Activated CD8-positive, alpha-beta T cell treated with anti-CD3 and anti-CD28 coated beads for 36 hours (primary cell): ENCODE measurements at regions not wholly inside any gene's neighbourhood (a gene's known extent, or its start where the extent isn't known, plus 50 kb on each side); places are given as distances from the start of the nearest gene placed in this dataset.

Experiments
- ATAC-seq: fragments of 200-7000 bp; cut with Tn5 transposase; one replicate; pipeline ENCODE4 v1.10.0; 2021; ENCODE audit warnings: mild to moderate bottlenecking, moderate library complexity
- CTCF ChIA-PET: fragments of 350-600 bp; sonication (Branson Sonifier 250); formaldehyde crosslinking; loops from one replicate; lab custom pipeline; 2021; ENCODE audit warnings: antibody characterized with exemption; lab: Charles Lee
- POLR2A ChIA-PET: fragments of 350-600 bp; sonication (Branson Sonifier 250); formaldehyde crosslinking; loops from one replicate; lab custom pipeline; 2021; ENCODE audit warnings: antibody characterized with exemption; lab: Charles Lee
- DNase-seq: peaks from one replicate; pipeline ENCODE4 v3.0.0-alpha.2; 2020
- H3K27ac Mint-ChIP-seq: one replicate; pipeline ENCODE4 v1.8.0; 2021; ENCODE audit warnings: mild to moderate bottlenecking, mixed read lengths
- H3K27me3 Mint-ChIP-seq: one replicate; pipeline ENCODE4 v1.8.0; 2021; ENCODE audit warnings: mixed read lengths
- H3K36me3 Mint-ChIP-seq: one replicate; pipeline ENCODE4 v1.8.0; 2021; ENCODE audit warnings: low read depth, mixed read lengths
- H3K4me1 Mint-ChIP-seq: one replicate; pipeline ENCODE4 v1.8.0; 2021; ENCODE audit warnings: low read depth, mixed read lengths
- H3K4me3 Mint-ChIP-seq: one replicate; pipeline ENCODE4 v1.8.0; 2021; ENCODE audit warnings: mild to moderate bottlenecking, moderate library complexity, mixed read lengths
- H3K9me3 Mint-ChIP-seq: one replicate; pipeline ENCODE4 v1.8.0; 2021; ENCODE audit warnings: mixed read lengths
- CTCF ChIP-seq: fragments of 200-600 bp; IDR thresholded peaks from one replicate; pipeline ENCODE4 v1.8.0; 2022; ENCODE audit warnings: antibody characterized with exemption, mild to moderate bottlenecking
- intact Hi-C: fragments of 100-400 bp; cut with micrococcal nuclease; formaldehyde crosslinking; loops from one replicate; pipeline ENCODE4 v1.10.0; 2022

GRCh38 chr7:41108821-41109220, 594.1 kb downstream of the INHBA start:
- no peaks in the 10 kb centered on the region for H3K36me3 Mint-ChIP-seq
- H3K9me3 Mint-ChIP-seq = no peaks in the 10 kb centered on the region
- no peak overlapping the region for H3K4me3 Mint-ChIP-seq
- TF ChIP-seq CTCF = no peak
- POLR2A ChIA-PET = no interaction called here
- DNase-seq (no peak), ATAC-seq (no peak)
- CTCF ChIA-PET = no interaction called here
- intact Hi-C loops = no loop called here
- H3K27ac Mint-ChIP-seq = no peak overlapping the region
- H3K27me3 Mint-ChIP-seq = no peaks in the 10 kb centered on the region
- no peaks in the 10 kb centered on the region for H3K4me1 Mint-ChIP-seq

- TF ChIP-seq CTCF = no peak
- POLR2A ChIA-PET = no interaction called here
- H3K4me3 Mint-ChIP-seq = no peak overlapping the region
Observed at GRCh38 chr7:41107938-41108448, 594.9 kb downstream of the INHBA start.

GRCh38 chr7:41107330-41107937, 595.5 kb downstream of the INHBA start:
- no peak for ATAC-seq

More at GRCh38 chr7:41107938-41108448, 594.9 kb downstream of the INHBA start:
- no peak for DNase-seq
- intact Hi-C loops = no loop called here
- Mint-ChIP-seq H3K27me3 (no peaks in the 10 kb centered on the region), H3K36me3 (no peaks in the 10 kb centered on the region), H3K9me3 (no peaks in the 10 kb centered on the region), H3K27ac (no peak overlapping the region), H3K4me1 (no peaks in the 10 kb centered on the region)
- CTCF ChIA-PET = no interaction called here
- ATAC-seq = no peak

GRCh38 chr7:41104631-41105030, 598.3 kb downstream of the INHBA start:
- DNase-seq (no peak), ATAC-seq (no peak)
- Mint-ChIP-seq H3K4me3 (no peak overlapping the region), H3K27me3 (no peaks in the 10 kb centered on the region), H3K27ac (no peak overlapping the region), H3K9me3 (no peaks in the 10 kb centered on the region), H3K4me1 (no peaks in the 10 kb centered on the region), H3K36me3 (no peaks in the 10 kb centered on the region)
- ChIA-PET POLR2A (no interaction called here), CTCF (no interaction called here)
- intact Hi-C loops = no loop called here
- TF ChIP-seq CTCF = no peak

More at GRCh38 chr7:41107330-41107937, 595.5 kb downstream of the INHBA start:
- H3K9me3 Mint-ChIP-seq = no peaks in the 10 kb centered on the region
- no peaks in the 10 kb centered on the region for H3K27me3 Mint-ChIP-seq
- POLR2A ChIA-PET = no interaction called here
- H3K4me1 Mint-ChIP-seq = no peaks in the 10 kb centered on the region
- no peak overlapping the region for H3K27ac Mint-ChIP-seq
- H3K4me3 Mint-ChIP-seq = no peak overlapping the region
- no peak for TF ChIP-seq CTCF
- CTCF ChIA-PET = no interaction called here
- intact Hi-C loops = no loop called here
- no peak for DNase-seq
- H3K36me3 Mint-ChIP-seq = no peaks in the 10 kb centered on the region

GRCh38 chr7:41103331-41103730, 599.6 kb downstream of the INHBA start:
- H3K36me3 Mint-ChIP-seq = no peaks in the 10 kb centered on the region
- intact Hi-C loops = no loop called here
- POLR2A ChIA-PET = no interaction called here
- H3K4me1 Mint-ChIP-seq = no peaks in the 10 kb centered on the region
- H3K4me3 Mint-ChIP-seq = no peak overlapping the region
- no peak for ATAC-seq
- no peak for TF ChIP-seq CTCF
- no peak overlapping the region for H3K27ac Mint-ChIP-seq
- no peaks in the 10 kb centered on the region for H3K27me3 Mint-ChIP-seq
- peaks cover 4% of the 10 kb centered on the region for H3K9me3 Mint-ChIP-seq
- CTCF ChIA-PET = no interaction called here
- no peak for DNase-seq
